Mesendoderm (in vitro differentiated cells): ENCODE measurements at regions not wholly inside any gene's neighbourhood (a gene's known extent, or its start where the extent isn't known, plus 50 kb on each side); places are given as distances from the start of the nearest gene placed in this dataset.

ENCODE experiments used
- DNase-seq: peaks from one replicate; pipeline ENCODE4 v3.0.0; 2013
- H2AK5ac ChIP-seq: 2 replicates; pipeline ENCODE4 v1.6.1; 2013; ENCODE audit warnings: low read length, inconsistent platforms
- H2BK120ac ChIP-seq: 2 replicates; pipeline ENCODE4 v1.6.1; 2013; ENCODE audit warnings: low read depth, mild to moderate bottlenecking, low read length, moderate library complexity, mixed read lengths
- H2BK15ac ChIP-seq: replicated peaks from 2 replicates; pipeline ENCODE4 v1.6.1; 2013; ENCODE audit warnings: low read depth, mild to moderate bottlenecking, moderate library complexity
- H2BK5ac ChIP-seq: 2 replicates; pipeline ENCODE4 v1.6.1; 2013; ENCODE audit warnings: low read length, inconsistent platforms
- H3K18ac ChIP-seq: 2 replicates; pipeline ENCODE4 v1.6.1; 2013; ENCODE audit warnings: mild to moderate bottlenecking, low read length, mixed read lengths
- H3K23ac ChIP-seq: one replicate; pipeline ENCODE4 v1.6.1; 2013; ENCODE audit warnings: low read length
- H3K27ac ChIP-seq: 2 replicates; pipeline ENCODE4 v1.5.1; 2013; ENCODE audit warnings: low read depth, mild to moderate bottlenecking, inconsistent platforms, low read length, moderate library complexity
- H3K27me3 ChIP-seq: 2 replicates; pipeline ENCODE4 v1.6.1; 2013; ENCODE audit warnings: low read length, control low read depth, mild to moderate bottlenecking, inconsistent platforms; ENCODE audit not compliant: insufficient read depth, poor library complexity
- H3K36me3 ChIP-seq: 2 replicates; pipeline ENCODE4 v1.6.1; 2013; ENCODE audit warnings: low read length, inconsistent platforms; ENCODE audit not compliant: control insufficient read depth, insufficient read depth
- H3K4ac ChIP-seq: one replicate; pipeline ENCODE4 v1.6.1; 2013; ENCODE audit warnings: low read depth, mild to moderate bottlenecking, low read length, moderate library complexity
- H3K4me1 ChIP-seq: 2 replicates; pipeline ENCODE4 v1.6.1; 2013; ENCODE audit warnings: low read depth, low read length, inconsistent platforms; ENCODE audit not compliant: control insufficient read depth
- H3K4me2 ChIP-seq: 2 replicates; pipeline ENCODE4 v1.6.1; 2013; ENCODE audit warnings: low read length
- H3K4me3 ChIP-seq: 2 replicates; pipeline ENCODE4 v1.5.1; 2013; ENCODE audit warnings: mild to moderate bottlenecking, low read length
- H3K56ac ChIP-seq: one replicate; pipeline ENCODE4 v1.6.1; 2013; ENCODE audit warnings: low read length
- H3K79me1 ChIP-seq: 2 replicates; pipeline ENCODE4 v1.6.1; 2013; ENCODE audit warnings: low read length, inconsistent platforms
- H3K79me2 ChIP-seq: 2 replicates; pipeline ENCODE4 v1.6.1; 2013; ENCODE audit warnings: mild to moderate bottlenecking, low read length; ENCODE audit not compliant: control insufficient read depth, insufficient read depth
- H3K9ac ChIP-seq: 2 replicates; pipeline ENCODE4 v1.6.1; 2013; ENCODE audit warnings: low read length, inconsistent platforms
- H4K5ac ChIP-seq: one replicate; pipeline ENCODE4 v1.6.1; 2013; ENCODE audit warnings: low read length
- H4K8ac ChIP-seq: one replicate; pipeline ENCODE4 v1.6.1; 2013; ENCODE audit warnings: low read depth, mild to moderate bottlenecking, control low read depth, low read length, moderate library complexity
- WGBS: extraction: QIAGEN DNeasy Blood & Tissue Kit; methylation state at CpG from one replicate; pipeline ENCODE4 v1.1.7; 2013; ENCODE audit warnings: low lambda C conversion rate, missing lambda C conversion rate; ENCODE audit not compliant: insufficient coverage; ENCODE audit errors: extremely low coverage; 5-methylcytosine and 5-hydroxymethylcytosine counted together

GRCh38 chr2:7766978-7767565 is 849.9 kb downstream of the RNF144A start:
- no peak overlapping the region for H3K9ac ChIP-seq
- no CpG with 5 or more reads among the region's 26 CpGs for WGBS

GRCh38 chr2:7767902-7768301 is 850.7 kb downstream of the RNF144A start:
- Histone ChIP-seq H4K8ac (no peak overlapping the region), H3K4me2 (no peak overlapping the region), H3K9ac (no peak overlapping the region), H3K56ac (no peak overlapping the region), H3K79me2 (no peaks in the 10 kb centered on the region), H3K36me3 (no peaks in the 10 kb centered on the region), H2BK5ac (no peak overlapping the region), H2AK5ac (no peak overlapping the region), H3K23ac (no peak overlapping the region), H3K27me3 (no peaks in the 10 kb centered on the region), H3K4me1 (no peaks in the 10 kb centered on the region), H2BK120ac (no peak overlapping the region), H3K27ac (no peak overlapping the region), H3K18ac (no peak overlapping the region), H3K79me1 (no peaks in the 10 kb centered on the region), H3K4me3 (no peak overlapping the region), H2BK15ac (no peak overlapping the region), H4K5ac (no peak overlapping the region), H3K4ac (no peak overlapping the region)
- no peak for DNase-seq
- WGBS = 100% methylated on average over 3 of the region's 4 CpGs

More at GRCh38 chr2:7766978-7767565, 849.9 kb downstream of the RNF144A start:
- Histone ChIP-seq H3K4me2 (no peak overlapping the region), H2BK15ac (no peak overlapping the region), H3K23ac (no peak overlapping the region), H3K56ac (no peak overlapping the region), H3K27ac (no peak overlapping the region), H2BK5ac (no peak overlapping the region), H4K5ac (no peak overlapping the region), H3K79me2 (no peaks in the 10 kb centered on the region), H3K27me3 (no peaks in the 10 kb centered on the region), H3K4me1 (no peaks in the 10 kb centered on the region), H3K4me3 (no peak overlapping the region), H3K79me1 (no peaks in the 10 kb centered on the region), H3K4ac (no peak overlapping the region), H4K8ac (no peak overlapping the region), H3K36me3 (no peaks in the 10 kb centered on the region), H3K18ac (no peak overlapping the region), H2BK120ac (no peak overlapping the region), H2AK5ac (no peak overlapping the region)
- no peak for DNase-seq

- Histone ChIP-seq H3K4me3 (no peak overlapping the region), H2AK5ac (no peak overlapping the region), H3K79me1 (no peaks in the 10 kb centered on the region), H3K4ac (no peak overlapping the region), H4K5ac (no peak overlapping the region), H2BK15ac (no peak overlapping the region), H3K9ac (no peak overlapping the region), H3K4me2 (no peak overlapping the region), H3K27ac (no peak overlapping the region), H3K27me3 (no peaks in the 10 kb centered on the region), H3K23ac (no peak overlapping the region), H3K79me2 (no peaks in the 10 kb centered on the region), H3K18ac (no peak overlapping the region), H2BK5ac (no peak overlapping the region), H2BK120ac (no peak overlapping the region), H3K36me3 (no peaks in the 10 kb centered on the region), H3K4me1 (no peaks in the 10 kb centered on the region), H4K8ac (no peak overlapping the region), H3K56ac (no peak overlapping the region)
- DNase-seq = no peak
- no CpG with 5 or more reads among the region's 5 CpGs for WGBS
Measured at GRCh38 chr2:7771781-7772180, 854.6 kb downstream of the RNF144A start.

- Histone ChIP-seq H3K79me1 (no peaks in the 10 kb centered on the region), H3K27me3 (no peaks in the 10 kb centered on the region), H3K18ac (no peak overlapping the region), H3K9ac (no peak overlapping the region), H3K4me1 (no peaks in the 10 kb centered on the region), H3K27ac (no peak overlapping the region), H3K4me3 (no peak overlapping the region), H4K8ac (no peak overlapping the region), H2AK5ac (no peak overlapping the region), H3K4me2 (no peak overlapping the region), H3K79me2 (no peaks in the 10 kb centered on the region), H3K36me3 (no peaks in the 10 kb centered on the region), H3K56ac (no peak overlapping the region), H2BK120ac (no peak overlapping the region), H3K23ac (no peak overlapping the region), H3K4ac (no peak overlapping the region), H2BK15ac (no peak overlapping the region), H2BK5ac (no peak overlapping the region), H4K5ac (no peak overlapping the region)
- no CpG with 5 or more reads among the region's 12 CpGs for WGBS
- DNase-seq = peak; percentile 18
Measured at GRCh38 chr2:7773362-7774360, 856.4 kb downstream of the RNF144A start.

GRCh38 chr2:7774481-7774880 is 857.3 kb downstream of the RNF144A start:
- Histone ChIP-seq H3K4me3 (no peak overlapping the region), H3K18ac (no peak overlapping the region), H3K27ac (no peak overlapping the region), H3K9ac (no peak overlapping the region), H4K5ac (no peak overlapping the region), H2BK5ac (no peak overlapping the region), H2AK5ac (no peak overlapping the region), H3K56ac (no peak overlapping the region), H3K79me1 (no peaks in the 10 kb centered on the region), H3K4me1 (no peaks in the 10 kb centered on the region), H3K27me3 (no peaks in the 10 kb centered on the region), H3K4me2 (no peak overlapping the region), H3K4ac (no peak overlapping the region), H3K23ac (no peak overlapping the region), H3K79me2 (no peaks in the 10 kb centered on the region), H2BK15ac (no peak overlapping the region), H2BK120ac (no peak overlapping the region), H3K36me3 (no peaks in the 10 kb centered on the region), H4K8ac (no peak overlapping the region)
- no CpG with 5 or more reads among the region's 3 CpGs for WGBS
- DNase-seq = no peak
